Left ventricle myocardium superior (tissue), 1 donor: ENCODE measurements at regions not wholly inside any gene's neighbourhood (a gene's known extent, or its start where the extent isn't known, plus 50 kb on each side); places are given as distances from the start of the nearest gene placed in this dataset.
A peak's percentile ranks its signal among the peaks of the same experiment; 100 is the strongest.
"Not testable (repeated sequence)": the region's sequence is repeated elsewhere in the genome, so short reads cannot be mapped to it uniquely, and the experiment has no call there.

ENCODE experiments used
- ATAC-seq: fragments of 200-7000 bp; cut with Tn5 transposase; one replicate; pipeline ENCODE4 v1.9.1; 2020; ENCODE audit warnings: mild to moderate bottlenecking, moderate library complexity
- DNase-seq: peaks from one replicate; pipeline ENCODE4 v3.0.0-alpha.2; 2020
- intact Hi-C: fragments of 100-400 bp; cut with micrococcal nuclease; formaldehyde crosslinking; loops from one replicate; pipeline ENCODE4 v1.11.0; 2022
- donor health status: DM: no; HTN: yes; CAD: no; lungs with severe emphysema.

GRCh38 chr4:148557793-148558192, 115.6 kb upstream of the NR3C2 start:
- DNase-seq (no peak), ATAC-seq (no peak)
- intact Hi-C loops: no loop called here

GRCh38 chr4:148550788-148551187, 108.6 kb upstream of the NR3C2 start:
- intact Hi-C loops: no loop called here
- no peak for DNase-seq
- ATAC-seq: no peak

GRCh38 chr4:148542922-148543623, 100.9 kb upstream of the NR3C2 start:
- intact Hi-C loops: no loop called here
- DNase-seq (no peak), ATAC-seq (no peak)

- DNase-seq: peak; percentile 41
- peak; percentile 96 for ATAC-seq
- intact Hi-C loops: no loop called here
Observed at GRCh38 chr4:148540622-148541326, 98.6 kb upstream of the NR3C2 start.

GRCh38 chr4:148539387-148539786, 97.2 kb upstream of the NR3C2 start:
- DNase-seq (no peak), ATAC-seq (no peak)
- intact Hi-C loops: no loop called here

- ATAC-seq, intact Hi-C loops, DNase-seq: not testable (repeated sequence)
Observed at GRCh38 chr4:148533851-148534250, 91.6 kb upstream of the NR3C2 start.

GRCh38 chr4:148530114-148530513, 87.9 kb upstream of the NR3C2 start:
- intact Hi-C loops: no loop called here
- ATAC-seq (no peak), DNase-seq (no peak)

- intact Hi-C loops: no loop called here
- no peak for ATAC-seq
- no peak for DNase-seq
Observed at GRCh38 chr4:148527571-148527970, 85.4 kb upstream of the NR3C2 start.

GRCh38 chr4:148522995-148523394, 80.8 kb upstream of the NR3C2 start:
- intact Hi-C loops: no loop called here
- peak; percentile 75 for ATAC-seq
- no peak for DNase-seq

- DNase-seq (no peak), ATAC-seq (peak; percentile 64)
- intact Hi-C loops: no loop called here
Observed at GRCh38 chr4:148515248-148515647, 73.0 kb upstream of the NR3C2 start.

- ATAC-seq (no peak), DNase-seq (no peak)
- intact Hi-C loops: no loop called here
Observed at GRCh38 chr4:148514581-148514980, 72.4 kb upstream of the NR3C2 start.

GRCh38 chr4:148514041-148514440, 71.8 kb upstream of the NR3C2 start:
- intact Hi-C loops: no loop called here
- no peak for ATAC-seq
- DNase-seq: no peak

GRCh38 chr4:148510211-148510610, 68.0 kb upstream of the NR3C2 start:
- intact Hi-C loops: no loop called here
- no peak for ATAC-seq
- DNase-seq: no peak

GRCh38 chr4:148503681-148504080, 61.5 kb upstream of the NR3C2 start:
- ATAC-seq (no peak), DNase-seq (no peak)
- intact Hi-C loops: no loop called here

GRCh38 chr4:148497258-148497657, 55.0 kb upstream of the NR3C2 start:
- intact Hi-C loops: no loop called here
- no peak for DNase-seq
- ATAC-seq: no peak

GRCh38 chr4:148495463-148495862, 53.2 kb upstream of the NR3C2 start:
- no peak for ATAC-seq
- intact Hi-C loops: no loop called here

More at GRCh38 chr4:148495463-148495862, 53.2 kb upstream of the NR3C2 start:
- no peak for DNase-seq
